ENCODE measurements at regions not wholly inside any gene's neighbourhood (a gene's known extent, or its start where the extent isn't known, plus 50 kb on each side); places are given as distances from the start of the nearest gene placed in this dataset.

DNA sequence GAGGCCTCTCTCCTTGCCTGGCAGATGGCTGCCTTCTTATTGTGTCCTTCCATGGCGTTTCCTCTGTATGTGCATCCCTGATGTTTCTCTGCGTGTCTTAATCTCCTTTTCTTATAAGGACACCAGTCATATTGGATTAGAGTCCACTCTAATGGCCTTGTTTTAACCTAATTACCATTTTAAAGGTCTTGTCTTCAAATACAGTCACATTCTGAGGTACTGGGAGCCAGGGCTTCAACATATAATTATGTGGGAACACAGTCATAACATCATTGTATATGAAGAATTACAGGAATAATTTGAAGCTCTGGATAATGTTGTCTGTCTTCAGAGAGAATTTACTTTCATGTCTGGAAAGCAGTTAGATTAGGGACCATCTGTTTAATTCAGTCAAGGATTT, 56.4 kb upstream of the PTGFR start (continued):
- TF ChIP-seq, protein P1, sequence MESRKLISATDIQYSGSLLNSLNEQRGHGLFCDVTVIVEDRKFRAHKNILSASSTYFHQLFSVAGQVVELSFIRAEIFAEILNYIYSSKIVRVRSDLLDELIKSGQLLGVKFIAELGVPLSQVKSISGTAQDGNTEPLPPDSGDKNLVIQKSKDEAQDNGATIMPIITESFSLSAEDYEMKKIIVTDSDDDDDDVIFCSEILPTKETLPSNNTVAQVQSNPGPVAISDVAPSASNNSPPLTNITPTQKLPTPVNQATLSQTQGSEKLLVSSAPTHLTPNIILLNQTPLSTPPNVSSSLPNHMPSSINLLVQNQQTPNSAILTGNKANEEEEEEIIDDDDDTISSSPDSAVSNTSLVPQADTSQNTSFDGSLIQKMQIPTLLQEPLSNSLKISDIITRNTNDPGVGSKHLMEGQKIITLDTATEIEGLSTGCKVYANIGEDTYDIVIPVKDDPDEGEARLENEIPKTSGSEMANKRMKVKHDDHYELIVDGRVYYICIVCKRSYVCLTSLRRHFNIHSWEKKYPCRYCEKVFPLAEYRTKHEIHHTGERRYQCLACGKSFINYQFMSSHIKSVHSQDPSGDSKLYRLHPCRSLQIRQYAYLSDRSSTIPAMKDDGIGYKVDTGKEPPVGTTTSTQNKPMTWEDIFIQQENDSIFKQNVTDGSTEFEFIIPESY (IDR thresholded peaks at IDR 0.05; ENCODE audit: extremely low read depth, insufficient replicate concordance, low read length) = no peak
- TF ChIP-seq ELF1 (IDR thresholded peaks at IDR 0.05; ENCODE audit: borderline replicate concordance, low read depth) (no peak), ZFX (IDR thresholded peaks at IDR 0.05) (no peak), POLR2AphosphoS5 (IDR thresholded peaks at IDR 0.05; ENCODE audit: low read depth, low read length) (no peak), EGR1 (IDR thresholded peaks at IDR 0.05; ENCODE audit: low read depth) (no peak), EZH2phosphoT487 (IDR thresholded peaks at IDR 0.05; ENCODE audit: borderline replicate concordance) (no peak)
- TF ChIP-seq, protein P2, sequence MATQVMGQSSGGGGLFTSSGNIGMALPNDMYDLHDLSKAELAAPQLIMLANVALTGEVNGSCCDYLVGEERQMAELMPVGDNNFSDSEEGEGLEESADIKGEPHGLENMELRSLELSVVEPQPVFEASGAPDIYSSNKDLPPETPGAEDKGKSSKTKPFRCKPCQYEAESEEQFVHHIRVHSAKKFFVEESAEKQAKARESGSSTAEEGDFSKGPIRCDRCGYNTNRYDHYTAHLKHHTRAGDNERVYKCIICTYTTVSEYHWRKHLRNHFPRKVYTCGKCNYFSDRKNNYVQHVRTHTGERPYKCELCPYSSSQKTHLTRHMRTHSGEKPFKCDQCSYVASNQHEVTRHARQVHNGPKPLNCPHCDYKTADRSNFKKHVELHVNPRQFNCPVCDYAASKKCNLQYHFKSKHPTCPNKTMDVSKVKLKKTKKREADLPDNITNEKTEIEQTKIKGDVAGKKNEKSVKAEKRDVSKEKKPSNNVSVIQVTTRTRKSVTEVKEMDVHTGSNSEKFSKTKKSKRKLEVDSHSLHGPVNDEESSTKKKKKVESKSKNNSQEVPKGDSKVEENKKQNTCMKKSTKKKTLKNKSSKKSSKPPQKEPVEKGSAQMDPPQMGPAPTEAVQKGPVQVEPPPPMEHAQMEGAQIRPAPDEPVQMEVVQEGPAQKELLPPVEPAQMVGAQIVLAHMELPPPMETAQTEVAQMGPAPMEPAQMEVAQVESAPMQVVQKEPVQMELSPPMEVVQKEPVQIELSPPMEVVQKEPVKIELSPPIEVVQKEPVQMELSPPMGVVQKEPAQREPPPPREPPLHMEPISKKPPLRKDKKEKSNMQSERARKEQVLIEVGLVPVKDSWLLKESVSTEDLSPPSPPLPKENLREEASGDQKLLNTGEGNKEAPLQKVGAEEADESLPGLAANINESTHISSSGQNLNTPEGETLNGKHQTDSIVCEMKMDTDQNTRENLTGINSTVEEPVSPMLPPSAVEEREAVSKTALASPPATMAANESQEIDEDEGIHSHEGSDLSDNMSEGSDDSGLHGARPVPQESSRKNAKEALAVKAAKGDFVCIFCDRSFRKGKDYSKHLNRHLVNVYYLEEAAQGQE (IDR thresholded peaks at IDR 0.05; ENCODE audit: low read depth) = no peak

DNA sequence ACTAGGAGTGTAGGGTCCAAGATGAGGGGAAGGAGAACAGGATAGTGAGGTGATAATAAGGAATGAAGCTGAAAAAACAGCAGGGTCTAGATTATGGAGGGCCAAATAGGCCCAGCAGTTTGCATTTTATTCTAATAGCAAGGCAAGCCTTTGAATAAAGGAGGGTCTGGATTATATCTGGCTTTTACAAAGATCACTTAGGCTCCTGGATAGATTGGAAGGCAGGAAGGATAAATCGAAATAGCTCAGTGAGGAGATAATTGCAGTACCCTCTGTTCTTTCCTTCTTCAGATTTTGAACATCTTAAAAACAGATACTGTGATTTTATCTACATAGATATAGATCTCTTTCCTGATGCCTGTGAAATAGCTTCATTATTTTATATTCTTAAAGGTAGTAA, 53.8 kb upstream of the PTGFR start:
- Histone ChIP-seq H3K4me2 (ENCODE audit: low read length) (no peak overlapping the region), H3K9me2 (ENCODE audit: insufficient read depth) (no peaks in the 10 kb centered on the region), H3K9me3 (ENCODE audit: control insufficient read depth in 1 of 2, insufficient read depth in 1 of 2, low read depth in 1 of 2, low read length in 2 of 2) (no peaks in the 10 kb centered on the region), H2AFZ (ENCODE audit: low read depth, low read length, poor library complexity, severe bottlenecking) (no peak overlapping the region), H3K36me3 (ENCODE audit: control insufficient read depth in 1 of 2, insufficient read depth in 2 of 2, low read length in 2 of 2) (no peaks in the 10 kb centered on the region), H3K9ac (ENCODE audit: low read length) (no peak overlapping the region), H3K27me3 (ENCODE audit: insufficient read depth, low read length) (no peaks in the 10 kb centered on the region), H4K20me1 (ENCODE audit: insufficient read depth) (no peaks in the 10 kb centered on the region), H3K79me2 (ENCODE audit: insufficient read depth, low read length) (no peaks in the 10 kb centered on the region), H3K4me1 (ENCODE audit: control insufficient read depth in 1 of 2, insufficient read depth in 2 of 2, low read length in 2 of 2) (no peaks in the 10 kb centered on the region), H3K27ac (ENCODE audit: low read depth, low read length) (no peak overlapping the region), H3K4me3 (replicated peaks in 1 of 2; ENCODE audit: low read depth in 1 of 2, low read length in 2 of 2) (no peak overlapping the region)
- no peak for TF ChIP-seq FOSL1 (IDR thresholded peaks at IDR 0.05; ENCODE audit: low read depth)
- TF ChIP-seq, protein P3, sequence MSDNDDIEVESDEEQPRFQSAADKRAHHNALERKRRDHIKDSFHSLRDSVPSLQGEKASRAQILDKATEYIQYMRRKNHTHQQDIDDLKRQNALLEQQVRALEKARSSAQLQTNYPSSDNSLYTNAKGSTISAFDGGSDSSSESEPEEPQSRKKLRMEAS (IDR thresholded peaks at IDR 0.05) = no peak
- TF ChIP-seq SRF (IDR thresholded peaks at IDR 0.05; ENCODE audit: low read depth) = no peak
- no peak for TF ChIP-seq RAD21 (IDR thresholded peaks at IDR 0.05; ENCODE audit: low read depth)
- TF ChIP-seq JUND (IDR thresholded peaks at IDR 0.05) = no peak
- TF ChIP-seq, protein P4, sequence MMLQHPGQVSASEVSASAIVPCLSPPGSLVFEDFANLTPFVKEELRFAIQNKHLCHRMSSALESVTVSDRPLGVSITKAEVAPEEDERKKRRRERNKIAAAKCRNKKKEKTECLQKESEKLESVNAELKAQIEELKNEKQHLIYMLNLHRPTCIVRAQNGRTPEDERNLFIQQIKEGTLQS (IDR thresholded peaks at IDR 0.05) = no peak
- TF ChIP-seq POLR2AphosphoS5 (IDR thresholded peaks at IDR 0.05; ENCODE audit: low read depth, low read length) = no peak
- no peak for TF ChIP-seq ELF1 (IDR thresholded peaks at IDR 0.05; ENCODE audit: borderline replicate concordance, low read depth)
- TF ChIP-seq SP1 (IDR thresholded peaks at IDR 0.05; ENCODE audit: low read depth) = no peak
- no peak for TF ChIP-seq CEBPB (IDR thresholded peaks at IDR 0.05; ENCODE audit: low read depth)
- DNase-seq (ENCODE audit: low read depth, low spot score) (no peak), ATAC-seq (no peak)
- intact Hi-C loops (cut with micrococcal nuclease) = loop anchor here (5.0 kb wide), 1 partner anchor 50 kb away; no protein-coding TSS in a partner anchor
- BruUV-seq (replicated peaks) = no TSS peak
- ChIA-PET RAD21 (ENCODE audit: low non-redundant PET in 1 of 2, low total read pairs in 2 of 2, uncharacterized antibody in 2 of 2, unreplicated experiment in 2 of 2) (no interaction called here), CTCF (no interaction called here), POLR2A (no interaction called here)

Data from HCT116 (cell line).